Ramos (cell line): ENCODE measurements at regions not wholly inside any gene's neighbourhood (a gene's known extent, or its start where the extent isn't known, plus 50 kb on each side); places are given as distances from the start of the nearest gene placed in this dataset.
"Not testable (repeated sequence)": the region's sequence is repeated elsewhere in the genome, so short reads cannot be mapped to it uniquely, and the experiment has no call there.

ENCODE experiments used
- in situ Hi-C: fragments of 300-500 bp; cut with MboI; formaldehyde crosslinking; loops from one replicate; pipeline ENCODE4 v1.14.3; 2022; ENCODE audit warnings: low sequenced_read_pairs; ENCODE audit not compliant: unreplicated experiment

GRCh38 chr11:70582886-70583641, 184.7 kb downstream of the CTTN start:
- in situ Hi-C loops, result no loop called here

GRCh38 chr11:70583781-70584218, 185.5 kb downstream of the CTTN start:
- in situ Hi-C loops, result no loop called here

- in situ Hi-C loops, result no loop called here
Measured at GRCh38 chr11:70584498-70585235, 186.3 kb downstream of the CTTN start.

- in situ Hi-C loops, result no loop called here
Measured at GRCh38 chr11:70585236-70585545, 186.9 kb downstream of the CTTN start.

- in situ Hi-C loops, result no loop called here
Measured at GRCh38 chr11:70586261-70587074, 188.1 kb downstream of the CTTN start.

GRCh38 chr11:70587075-70587389, 188.7 kb downstream of the CTTN start:
- in situ Hi-C loops, result no loop called here

GRCh38 chr11:70590356-70590991, 192.1 kb downstream of the CTTN start:
- in situ Hi-C loops, result no loop called here

- in situ Hi-C loops, result no loop called here
Measured at GRCh38 chr11:70592641-70593165, 194.4 kb downstream of the CTTN start.

GRCh38 chr11:70593446-70593983, 195.2 kb downstream of the CTTN start:
- in situ Hi-C loops, result no loop called here

GRCh38 chr11:70594031-70594430, 195.7 kb downstream of the CTTN start:
- in situ Hi-C loops, result no loop called here

- in situ Hi-C loops, result no loop called here
Measured at GRCh38 chr11:70594606-70595005, 196.3 kb downstream of the CTTN start.

- in situ Hi-C loops, result no loop called here
Measured at GRCh38 chr11:70595016-70595415, 196.7 kb downstream of the CTTN start.

- in situ Hi-C loops, result no loop called here
Measured at GRCh38 chr11:70595452-70595851, 197.1 kb downstream of the CTTN start.

GRCh38 chr11:70596091-70596490, 197.8 kb downstream of the CTTN start:
- in situ Hi-C loops, result no loop called here

- in situ Hi-C loops, result no loop called here
Measured at GRCh38 chr11:70597006-70597555, 198.8 kb downstream of the CTTN start.

- in situ Hi-C loops, result no loop called here
Measured at GRCh38 chr11:70597751-70598625, 199.7 kb downstream of the CTTN start.

GRCh38 chr11:70600911-70601415, 202.6 kb downstream of the CTTN start:
- in situ Hi-C loops, result not testable (repeated sequence)

GRCh38 chr11:70601861-70602538, 203.7 kb downstream of the CTTN start:
- in situ Hi-C loops, result no loop called here
